ENCODE measurements at regions not wholly inside any gene's neighbourhood (a gene's known extent, or its start where the extent isn't known, plus 50 kb on each side); places are given as distances from the start of the nearest gene placed in this dataset.
A peak's percentile ranks its signal among the peaks of the same experiment; 100 is the strongest.

DNA sequence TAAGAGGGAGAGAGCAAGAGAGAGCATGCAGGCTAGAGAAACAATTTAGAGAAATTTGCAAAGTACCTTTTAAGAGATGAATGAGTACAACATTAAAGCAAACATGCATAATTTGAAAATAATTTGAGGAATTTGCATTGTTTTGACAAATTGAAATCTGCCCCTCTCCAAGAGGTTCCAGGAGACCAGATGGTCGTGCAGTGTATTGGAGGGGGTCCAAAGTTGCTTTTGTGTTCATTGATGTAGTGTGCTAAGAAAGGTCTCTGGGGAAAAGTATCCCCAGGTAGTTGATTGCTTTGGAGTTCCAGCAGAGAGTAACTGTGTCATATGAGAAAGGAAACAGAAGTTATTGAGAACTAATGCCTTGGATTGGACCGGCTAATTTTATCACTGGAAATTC, 635.0 kb upstream of the TENM3 start:
- intact Hi-C loops (cut with DNase I), result no loop called here
- ATAC-seq (no peak), DNase-seq (no peak)

DNA sequence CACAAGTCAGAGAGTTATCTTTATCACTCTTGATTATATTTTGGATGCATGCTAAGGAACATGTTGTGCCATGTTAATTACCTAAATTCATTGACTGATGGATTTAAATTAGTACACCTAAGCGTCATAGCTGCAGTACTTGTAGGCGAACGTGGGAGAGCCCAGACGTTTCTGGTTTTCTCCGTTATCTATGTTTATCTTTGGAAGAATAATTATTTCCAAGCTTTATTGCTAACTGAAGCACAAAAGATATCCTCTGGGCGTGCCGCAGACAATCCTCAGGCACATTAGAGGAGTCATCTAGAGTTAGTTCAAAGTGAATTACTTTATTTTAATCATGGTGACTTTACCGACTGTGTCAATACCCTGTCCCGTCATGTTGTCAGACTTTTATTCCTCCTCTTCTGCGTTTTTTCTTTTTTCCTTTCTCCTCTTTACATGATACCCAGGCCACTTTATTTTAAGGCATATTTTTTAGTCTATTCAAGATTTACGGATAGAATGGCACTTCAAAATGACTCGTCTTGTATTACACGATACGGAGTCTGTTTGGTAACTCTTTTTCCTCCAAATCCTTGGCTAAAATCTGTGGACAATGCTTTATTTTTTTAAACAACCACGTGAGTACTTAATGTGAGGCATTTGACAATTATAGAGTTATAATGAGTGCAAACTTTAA, 632.0 kb upstream of the TENM3 start:
- intact Hi-C loops (cut with DNase I), result no loop called here
- ATAC-seq (no peak), DNase-seq (no peak)

DNA sequence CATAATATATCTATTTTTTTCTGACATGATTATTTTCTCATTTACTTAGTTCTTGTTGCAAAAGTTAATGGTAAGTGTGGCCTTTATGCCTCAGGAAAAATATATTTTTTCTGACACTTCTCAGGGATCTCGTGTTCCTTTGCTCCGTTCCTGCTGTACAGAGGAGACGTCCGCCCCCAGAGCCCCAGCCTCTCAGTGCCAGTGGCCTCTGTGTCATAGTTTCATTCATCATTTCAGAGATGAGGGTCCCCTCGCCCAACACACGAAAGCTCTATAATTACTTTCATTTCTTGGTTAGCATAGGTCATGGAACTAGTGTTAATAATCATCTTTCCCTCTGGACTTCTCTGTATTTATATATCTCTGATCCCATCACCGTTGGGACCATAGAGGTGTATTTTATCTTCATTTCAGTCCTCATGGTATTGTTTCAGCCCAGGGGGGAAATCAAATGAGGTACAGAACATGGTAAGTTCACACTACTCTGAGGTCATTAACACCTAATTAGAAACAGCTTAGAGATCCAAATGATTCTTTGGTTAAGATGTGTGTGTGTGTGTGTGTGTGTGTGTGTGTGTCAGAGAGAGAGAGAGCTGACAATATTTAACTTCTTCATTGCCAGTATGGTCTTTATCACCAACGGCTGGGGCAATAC, 631.1 kb upstream of the TENM3 start:
- no peak for DNase-seq
- ATAC-seq, result no peak
- intact Hi-C loops (cut with DNase I), result no loop called here

DNA sequence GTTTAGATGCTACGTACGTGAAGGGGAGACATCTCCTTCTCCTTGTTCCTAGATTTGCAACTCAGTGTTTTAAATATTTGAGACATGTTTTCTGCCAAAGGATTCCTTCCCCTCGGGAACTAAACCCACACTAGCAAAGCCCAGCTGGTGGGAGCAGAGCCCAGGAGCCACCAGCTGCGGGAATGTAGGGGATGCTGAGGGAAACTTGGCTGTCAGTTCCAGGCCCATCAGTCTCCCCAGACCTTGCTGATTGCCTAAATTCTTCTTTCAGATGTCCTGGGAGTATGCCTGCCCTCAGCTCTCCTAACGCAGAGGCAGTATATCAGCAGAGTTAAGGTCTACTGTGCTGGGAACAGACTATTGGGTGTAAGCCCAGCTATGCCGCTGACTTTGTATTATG, 630.0 kb upstream of the TENM3 start:
- DNase-seq, result no peak
- intact Hi-C loops (cut with DNase I), result no loop called here
- ATAC-seq, result no peak

DNA sequence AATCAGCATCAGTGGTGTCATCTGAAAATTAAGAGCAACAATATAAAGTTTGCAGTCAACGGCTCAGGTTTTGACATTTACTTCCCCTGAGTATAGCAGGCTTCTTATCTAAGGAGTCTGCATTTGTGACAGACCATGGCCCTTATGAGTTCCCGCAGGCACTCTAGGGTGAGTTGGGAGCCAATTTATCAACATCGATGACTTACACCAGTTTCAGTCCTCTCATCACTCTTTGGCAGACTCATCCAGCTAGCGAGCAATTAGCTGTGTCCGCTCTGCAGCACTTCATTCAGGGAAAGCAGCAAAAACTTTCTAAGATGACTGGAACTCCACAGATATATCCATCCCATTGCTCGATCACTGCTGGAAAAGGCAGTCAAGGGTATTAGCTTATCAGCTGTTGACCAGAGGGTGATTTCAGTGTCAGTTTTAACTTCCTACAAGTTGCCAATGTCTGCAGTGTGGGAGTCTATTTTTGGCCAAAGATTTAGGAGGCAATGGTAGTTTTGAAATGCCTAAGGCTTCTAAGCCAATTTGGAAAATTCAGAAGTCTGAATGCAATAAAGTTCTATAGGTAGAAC, 625.1 kb upstream of the TENM3 start:
- DNase-seq, result no peak
- ATAC-seq, result peak in 1 of 2 donors; percentile 50
- intact Hi-C loops (cut with DNase I), result no loop called here

DNA sequence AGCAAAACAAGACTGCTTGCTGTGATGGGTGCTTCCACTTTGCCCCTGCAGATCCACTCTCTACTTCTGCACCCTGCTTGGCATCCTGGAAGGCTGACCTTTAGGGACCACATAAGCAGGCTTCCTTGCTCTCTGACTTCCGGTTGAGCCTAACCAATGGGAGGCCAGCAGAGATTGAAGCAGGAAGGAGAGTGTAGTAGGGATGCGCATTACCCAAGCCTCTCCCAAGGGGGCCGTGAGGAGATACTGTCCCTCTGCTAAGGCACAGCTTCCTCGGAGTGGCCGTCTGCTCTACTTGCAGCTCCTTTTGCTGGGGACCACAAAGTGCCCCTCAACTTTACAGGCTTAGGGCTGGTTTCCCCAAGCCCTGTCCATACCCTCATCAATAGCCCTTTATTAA, 624.3 kb upstream of the TENM3 start:
- intact Hi-C loops (cut with DNase I), result no loop called here
- ATAC-seq (no peak), DNase-seq (no peak)

DNA sequence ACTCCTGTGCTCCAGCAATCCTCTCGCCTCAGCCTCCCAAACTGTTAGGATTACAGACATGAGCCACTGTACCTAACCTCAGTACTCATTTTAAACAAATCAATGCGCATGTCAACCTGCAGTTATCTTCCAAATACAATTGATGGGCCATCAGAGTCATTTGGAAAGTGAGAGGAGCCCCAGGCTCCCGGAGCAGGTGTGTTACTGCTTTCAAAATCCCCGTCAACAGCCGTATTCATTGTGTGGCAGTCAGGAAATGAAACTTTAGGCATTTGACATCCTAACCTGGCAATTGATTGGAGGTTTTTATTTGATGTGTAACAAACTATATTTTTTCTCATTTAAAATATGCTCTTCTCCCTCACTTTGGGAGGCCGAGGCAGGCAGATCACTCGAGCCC, 623.6 kb upstream of the TENM3 start:
- ATAC-seq (no peak), DNase-seq (no peak)
- intact Hi-C loops (cut with DNase I), result no loop called here

DNA sequence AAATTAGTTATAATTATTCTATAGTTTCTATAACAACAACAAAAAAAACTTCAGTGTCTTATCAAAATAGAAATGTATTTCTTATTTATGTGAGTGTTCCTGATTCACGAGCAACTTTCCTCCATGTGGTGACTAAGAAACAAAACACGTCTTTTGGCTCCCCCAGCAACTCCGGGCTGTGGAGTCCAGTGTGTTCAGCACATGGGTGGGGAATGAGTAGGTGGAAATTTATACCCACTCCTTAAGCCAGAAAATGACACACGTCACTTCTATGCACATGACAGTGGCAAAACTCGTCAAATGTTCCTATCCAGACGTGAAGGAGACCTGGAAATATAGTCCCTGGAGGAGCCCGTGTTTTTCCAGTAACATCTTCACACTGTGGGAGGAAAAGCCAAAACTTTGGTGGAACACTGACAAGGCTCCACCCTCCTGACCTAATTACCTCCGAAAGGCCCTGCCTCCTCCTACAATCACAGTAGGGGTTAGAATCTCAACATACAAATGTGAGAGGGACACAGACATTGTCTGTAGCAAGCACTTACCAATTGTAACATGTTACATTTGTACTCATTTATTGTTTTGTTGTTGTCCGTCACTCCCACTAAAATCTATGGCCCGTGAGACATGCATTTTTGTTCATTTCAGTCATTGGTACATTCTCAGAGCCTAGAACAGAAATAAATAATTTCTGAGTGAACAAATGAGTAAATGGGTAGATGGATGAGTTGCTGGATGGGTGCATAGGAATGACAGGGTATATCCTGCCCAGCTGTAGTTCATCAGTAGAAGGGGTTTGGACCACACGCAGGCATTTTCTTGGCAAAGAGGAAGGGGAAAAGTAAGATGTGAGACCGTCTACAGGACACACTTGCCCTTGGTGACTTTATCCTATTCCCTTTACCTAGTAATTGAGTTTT, 605.8 kb upstream of the TENM3 start:
- DNase-seq (no peak), ATAC-seq (no peak)
- intact Hi-C loops (cut with DNase I), result no loop called here

DNA sequence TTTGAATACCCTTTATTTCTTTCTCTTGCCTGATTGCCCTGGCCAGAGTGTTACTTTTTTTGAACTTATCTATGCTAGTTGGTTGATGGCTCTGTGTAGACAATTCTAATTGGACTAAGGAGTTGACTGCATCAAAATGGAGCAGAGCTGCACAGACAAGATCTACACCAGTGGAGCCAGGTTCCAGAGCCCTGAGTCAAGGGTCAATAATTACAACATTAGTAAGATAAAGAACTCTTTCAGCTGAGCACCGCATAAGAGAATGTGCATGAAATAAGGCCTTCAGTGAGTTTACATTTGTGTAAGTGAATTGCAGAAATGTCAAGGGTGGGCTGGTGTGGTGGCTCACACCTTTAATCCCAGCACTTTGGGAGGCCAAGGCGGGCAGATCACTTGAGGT, 599.7 kb upstream of the TENM3 start:
- ATAC-seq (no peak), DNase-seq (no peak)
- intact Hi-C loops (cut with DNase I), result no loop called here

DNA sequence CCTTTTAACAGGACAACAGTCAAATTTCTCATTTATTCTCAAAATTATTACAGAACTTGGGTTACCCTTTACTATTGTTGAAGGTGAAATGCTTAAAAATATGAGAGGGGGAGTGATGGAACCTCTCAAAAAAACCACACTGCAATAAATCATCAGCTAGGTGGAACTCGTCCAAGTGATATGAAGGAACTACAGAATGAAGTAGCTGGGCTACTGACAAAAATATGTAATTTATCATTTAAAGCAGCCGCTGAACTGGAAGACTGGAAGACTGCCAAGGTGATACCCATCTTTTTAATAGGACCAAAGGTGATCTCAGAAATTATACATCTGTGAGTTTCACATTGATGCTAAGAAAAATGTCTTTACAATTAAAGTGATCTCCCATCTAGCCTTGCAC, 597.7 kb upstream of the TENM3 start:
- no peak for DNase-seq
- intact Hi-C loops (cut with DNase I), result no loop called here
- no peak for ATAC-seq

DNA sequence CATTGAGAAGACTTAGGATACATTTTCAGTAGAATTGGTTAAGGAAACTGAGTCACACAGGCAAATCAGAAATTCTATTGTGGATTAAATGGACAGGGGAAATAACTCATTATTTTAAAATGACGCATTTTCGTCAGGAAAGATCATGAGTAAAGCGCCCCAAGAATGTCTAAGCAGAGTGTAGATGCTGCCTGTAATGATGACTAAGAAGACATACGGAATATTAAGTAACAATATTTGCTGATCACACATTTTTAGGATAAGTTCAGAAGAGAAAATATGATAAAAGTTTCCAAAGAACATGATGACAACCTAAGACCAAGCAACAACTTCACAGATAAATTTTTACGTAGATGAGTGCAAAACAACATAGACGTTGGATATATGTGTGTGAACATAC, 596.3 kb upstream of the TENM3 start:
- intact Hi-C loops (cut with DNase I), result no loop called here
- DNase-seq, result no peak
- no peak for ATAC-seq

DNA sequence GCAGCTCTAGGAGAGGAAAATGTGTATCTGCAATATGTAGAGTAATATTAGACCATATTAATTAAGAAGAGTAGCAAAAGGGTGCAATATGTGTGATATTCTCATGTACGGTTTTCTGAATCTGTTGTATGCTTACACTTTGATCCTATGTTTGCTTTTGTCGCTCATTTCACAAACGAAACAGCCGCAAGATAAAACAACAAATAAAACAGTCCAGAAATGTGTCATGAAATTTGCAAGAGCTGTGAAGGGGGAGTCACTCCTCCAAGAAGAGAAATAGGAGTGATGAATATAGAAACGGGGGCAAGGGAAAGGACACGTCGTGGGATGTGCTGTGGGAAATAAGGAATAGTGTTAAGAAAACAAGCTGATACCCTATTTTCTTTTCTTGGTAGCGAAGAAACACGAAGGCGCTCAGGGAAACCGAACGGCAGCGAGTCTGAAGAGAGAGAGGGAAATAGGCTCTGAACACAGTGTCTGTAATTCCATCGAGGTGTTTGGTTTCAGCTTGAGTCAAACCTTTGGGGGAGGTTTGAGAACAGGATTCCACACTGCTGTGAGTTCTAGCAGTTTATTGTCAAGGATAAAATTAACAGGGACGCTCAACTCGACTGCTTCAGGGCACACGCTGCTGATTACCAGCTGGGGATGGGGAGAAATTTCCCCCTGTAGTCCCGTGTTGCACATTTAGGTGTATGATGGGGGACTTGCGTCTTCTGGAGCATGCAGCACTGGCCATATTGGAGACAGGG, 595.6 kb upstream of the TENM3 start:
- intact Hi-C loops (cut with DNase I), result no loop called here
- ATAC-seq (no peak), DNase-seq (no peak)

DNA sequence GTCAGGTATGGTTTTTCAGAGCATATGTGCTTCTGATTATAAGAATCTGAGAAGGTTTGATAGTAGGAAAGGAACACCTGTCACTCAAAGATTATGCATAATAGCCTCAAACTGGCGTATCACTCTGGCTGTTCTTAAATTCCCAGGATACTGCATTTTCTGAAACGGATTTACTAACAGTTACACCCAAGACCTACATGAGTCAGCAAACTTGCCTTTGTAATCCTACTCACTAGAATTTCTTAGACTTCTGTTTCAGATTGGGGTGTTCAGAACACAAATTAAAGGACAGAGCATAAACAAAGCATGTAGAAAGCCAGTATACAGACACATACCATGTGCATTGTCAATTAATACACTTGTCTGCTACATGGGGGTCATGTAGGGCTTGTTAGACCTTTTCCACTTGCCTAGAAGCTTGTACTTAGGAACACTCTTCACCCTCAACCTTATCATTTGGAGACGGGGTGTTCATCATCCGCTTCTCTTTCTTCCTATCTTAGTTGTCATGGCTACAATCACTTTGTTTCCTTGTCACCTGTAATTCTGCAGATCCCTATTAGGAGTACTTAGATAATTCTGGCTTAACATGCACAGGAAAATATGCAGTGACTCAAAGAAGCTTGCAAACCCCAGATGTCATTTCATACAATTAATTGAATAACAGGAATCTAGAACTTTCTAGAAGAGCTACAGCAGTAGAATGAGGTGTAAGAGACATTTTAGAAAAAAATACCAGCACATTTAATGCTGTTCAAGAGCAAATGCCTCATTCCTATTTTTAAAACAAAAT, 593.0 kb upstream of the TENM3 start:
- no peak for ATAC-seq
- DNase-seq, result no peak
- intact Hi-C loops (cut with DNase I), result no loop called here

DNA sequence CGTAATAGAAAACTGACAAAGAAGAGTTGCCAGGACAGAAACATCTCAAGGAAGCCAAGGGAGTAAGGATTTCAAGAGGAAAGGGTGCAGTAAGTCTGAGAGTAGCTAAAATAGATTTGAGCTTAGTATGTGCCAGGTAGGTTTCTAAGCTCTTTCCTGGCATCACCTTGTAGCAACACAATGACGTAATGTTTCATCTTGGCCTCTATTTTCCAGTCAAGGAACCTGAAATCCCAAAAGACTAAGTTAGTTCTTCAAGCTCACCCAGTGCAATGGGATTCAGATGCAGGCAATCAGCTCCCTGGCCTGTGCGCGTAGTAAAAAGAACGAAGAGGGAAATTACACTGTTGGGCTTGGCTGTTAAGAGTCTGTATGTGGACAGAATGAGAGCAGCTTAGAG, 586.5 kb upstream of the TENM3 start:
- intact Hi-C loops (cut with DNase I), result no loop called here
- no peak for DNase-seq
- no peak for ATAC-seq

DNA sequence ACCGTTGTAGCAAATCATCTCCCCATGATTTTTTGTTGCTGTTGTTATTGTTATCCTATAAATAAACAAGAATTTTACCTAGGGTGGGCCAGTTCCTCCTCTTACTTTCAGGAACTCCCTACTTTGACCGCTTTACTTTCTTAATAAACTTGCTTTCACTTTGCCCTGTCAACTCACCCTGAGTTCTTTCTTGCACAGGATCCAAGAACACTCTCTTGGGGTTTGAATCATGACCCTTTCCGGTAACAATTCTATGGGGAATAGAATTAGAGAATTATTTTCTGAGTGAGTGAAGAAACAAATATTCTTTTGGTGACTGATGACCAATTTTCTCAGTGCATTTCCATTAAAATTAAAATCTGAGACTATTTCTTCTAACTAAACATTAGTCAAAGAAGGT, 584.0 kb upstream of the TENM3 start:
- intact Hi-C loops (cut with DNase I), result no loop called here
- ATAC-seq, result no peak
- no peak for DNase-seq

DNA sequence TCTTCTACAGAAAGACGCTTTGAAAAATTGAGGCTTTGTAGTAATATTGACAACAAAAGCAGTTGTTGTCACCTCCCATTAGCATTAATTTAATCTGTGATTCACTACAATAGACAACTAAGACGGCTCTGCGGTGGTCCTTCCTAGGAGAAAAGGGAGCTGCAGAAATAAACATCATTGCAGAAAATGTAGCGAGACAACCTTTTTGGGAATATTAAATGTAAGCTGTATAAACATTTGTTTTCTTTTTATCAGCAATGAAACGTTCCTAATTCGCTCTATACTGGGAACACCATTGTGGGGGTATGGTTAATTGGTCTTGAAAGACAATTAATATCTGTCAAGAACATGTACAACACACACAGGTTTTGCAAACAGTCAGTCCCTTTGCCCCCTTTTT, 583.3 kb upstream of the TENM3 start:
- ATAC-seq (no peak), DNase-seq (no peak)
- intact Hi-C loops (cut with DNase I), result no loop called here

DNA sequence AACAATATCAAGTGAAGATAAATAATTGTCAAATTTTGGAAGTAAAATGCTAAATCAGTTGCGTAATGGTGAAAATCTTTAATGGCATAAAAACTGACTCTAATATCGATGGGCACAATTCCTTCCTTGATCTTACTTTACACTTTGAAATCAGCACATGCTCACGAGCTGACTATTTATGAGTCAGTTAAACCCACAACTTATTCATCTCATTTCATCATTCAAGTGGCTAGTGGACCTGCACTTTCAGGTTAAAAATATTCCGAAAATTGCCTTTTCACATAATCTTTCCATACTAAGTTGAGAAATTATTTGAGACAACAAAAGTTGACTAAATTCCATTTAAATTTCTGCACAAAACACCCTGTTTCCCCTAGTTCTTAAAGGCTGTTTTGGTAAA, 582.1 kb upstream of the TENM3 start:
- DNase-seq (no peak), ATAC-seq (no peak)
- intact Hi-C loops (cut with DNase I), result no loop called here

DNA sequence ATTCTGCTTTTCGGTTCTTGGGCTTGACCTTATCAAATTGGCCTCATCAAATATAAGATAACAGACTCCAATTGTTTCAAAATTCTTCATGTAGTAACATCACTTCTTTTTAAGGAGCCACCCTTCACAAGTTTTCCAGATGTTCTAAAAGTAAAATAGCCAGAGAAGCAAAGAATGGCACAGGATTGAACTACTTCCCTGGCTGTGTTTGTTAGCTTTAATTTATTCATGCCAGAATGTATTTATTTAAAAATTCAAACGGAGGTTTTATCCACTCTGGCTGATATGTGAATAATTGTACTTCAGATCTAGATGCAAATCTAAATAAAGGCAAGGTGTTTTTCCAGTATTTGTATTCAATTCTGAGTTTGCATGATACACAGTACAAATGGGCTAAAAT, 581.3 kb upstream of the TENM3 start:
- intact Hi-C loops (cut with DNase I), result no loop called here
- ATAC-seq (no peak), DNase-seq (no peak)

DNA sequence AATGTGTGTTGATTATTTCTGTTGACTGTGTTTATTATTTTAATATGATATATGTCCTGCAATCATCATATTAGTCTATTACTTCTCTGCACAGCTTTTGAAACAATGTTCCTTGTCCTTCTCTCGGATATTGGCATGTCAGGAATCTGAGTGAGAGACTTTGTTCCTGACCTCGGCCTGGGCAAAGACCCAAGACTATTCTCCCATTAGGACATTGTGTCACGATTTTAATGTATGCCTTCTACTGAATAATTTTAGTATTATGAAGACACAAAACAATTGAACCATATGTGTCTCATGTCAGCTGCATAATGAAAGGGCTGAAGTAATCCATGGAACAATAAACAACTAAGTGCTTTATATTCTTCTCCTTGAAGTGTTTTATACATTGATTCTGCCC, 580.8 kb upstream of the TENM3 start:
- intact Hi-C loops (cut with DNase I), result no loop called here
- ATAC-seq, result no peak
- DNase-seq, result no peak
